A204.1 (cell line): ENCODE measurements at regions not wholly inside any gene's neighbourhood (a gene's known extent, or its start where the extent isn't known, plus 50 kb on each side); places are given as distances from the start of the nearest gene placed in this dataset.
"Not testable (repeated sequence)": the region's sequence is repeated elsewhere in the genome, so short reads cannot be mapped to it uniquely, and the experiment has no call there.

Source experiments
- FAIRE-seq: peaks from 2 replicates; lab custom pipeline; 2012; peaks lifted over from hg19 to GRCh38; lab: Jason Lieb, UNC

GRCh38 chr5:167837127-167837526 is 454.3 kb upstream of the WWC1 start:
- FAIRE-seq: no peak

GRCh38 chr5:167839065-167839464 is 452.4 kb upstream of the WWC1 start:
- no peak for FAIRE-seq

- FAIRE-seq: no peak
Measured at GRCh38 chr5:167840527-167841130, 450.8 kb upstream of the WWC1 start.

DNA sequence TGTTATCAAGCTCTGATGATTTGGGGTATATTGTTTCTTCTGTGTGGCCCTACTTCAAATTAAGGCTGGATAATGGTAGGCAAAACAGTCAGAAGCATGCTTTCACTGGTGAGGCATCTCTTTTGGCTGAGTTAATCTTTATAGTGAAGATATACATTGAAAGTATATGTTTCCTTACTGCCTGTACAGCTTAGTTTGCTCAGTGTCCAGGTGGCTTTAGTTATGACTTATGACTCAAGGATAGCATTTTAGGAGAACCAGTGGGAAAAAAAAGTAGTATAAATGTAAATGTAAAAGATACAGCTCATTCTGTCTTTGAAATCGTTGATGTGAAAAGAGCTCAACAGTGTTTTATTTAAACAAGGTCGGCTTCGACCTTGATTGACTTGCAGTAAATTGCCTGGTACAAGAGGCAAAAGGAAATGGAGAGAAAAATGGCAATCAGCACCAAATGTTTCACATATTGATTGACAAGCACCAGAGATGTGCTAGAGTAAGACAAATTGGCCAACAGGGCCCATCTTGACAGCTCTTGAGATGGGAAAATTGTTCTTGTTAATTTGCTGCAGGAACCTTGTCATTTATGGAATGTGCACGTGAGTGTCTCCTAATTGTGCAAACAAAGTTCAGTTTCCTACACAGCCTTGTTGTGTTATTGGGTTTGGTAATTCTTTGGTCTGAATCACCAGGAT is 447.4 kb upstream of the WWC1 start:
- no peak for FAIRE-seq

DNA sequence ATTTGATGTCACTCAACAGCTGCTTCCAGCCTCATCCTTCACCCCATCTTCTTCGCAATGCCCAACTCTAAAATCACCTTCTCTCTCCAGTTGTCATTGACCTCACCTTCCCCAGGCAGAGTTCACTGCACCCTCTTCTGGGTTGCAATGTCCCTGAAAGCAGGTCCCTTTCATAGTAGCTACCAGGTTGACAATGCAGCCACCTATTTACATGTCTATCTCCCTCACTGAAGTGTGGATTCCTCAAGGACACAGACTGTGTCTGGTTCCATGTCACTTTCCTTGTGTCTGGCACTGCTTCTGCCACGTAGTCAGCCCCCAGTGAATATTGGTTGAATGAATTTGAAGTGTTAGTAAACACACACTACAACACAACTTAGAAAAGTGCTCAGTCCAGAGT is 445.5 kb upstream of the WWC1 start:
- FAIRE-seq: no peak

DNA sequence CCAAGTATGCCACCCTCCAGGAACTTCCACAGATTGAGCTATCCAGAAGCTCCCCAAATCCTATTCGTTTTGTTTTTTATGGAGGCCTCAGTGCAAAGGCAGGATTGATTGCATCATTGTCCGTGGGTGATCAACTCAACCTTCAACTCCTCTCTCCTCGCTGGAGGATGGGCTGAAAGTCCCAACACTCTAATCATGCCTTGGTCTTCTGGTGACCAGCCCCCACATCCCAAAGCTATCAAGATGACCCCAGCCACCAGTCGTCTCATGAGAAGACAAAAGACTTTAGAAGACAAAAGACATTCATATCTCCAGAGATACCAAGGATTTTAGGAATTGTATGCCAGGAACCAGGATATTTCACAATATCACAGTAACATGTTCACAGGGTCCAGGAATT is 441.6 kb upstream of the WWC1 start:
- no peak for FAIRE-seq

GRCh38 chr5:167850911-167851310 is 440.5 kb upstream of the WWC1 start:
- FAIRE-seq: no peak

DNA sequence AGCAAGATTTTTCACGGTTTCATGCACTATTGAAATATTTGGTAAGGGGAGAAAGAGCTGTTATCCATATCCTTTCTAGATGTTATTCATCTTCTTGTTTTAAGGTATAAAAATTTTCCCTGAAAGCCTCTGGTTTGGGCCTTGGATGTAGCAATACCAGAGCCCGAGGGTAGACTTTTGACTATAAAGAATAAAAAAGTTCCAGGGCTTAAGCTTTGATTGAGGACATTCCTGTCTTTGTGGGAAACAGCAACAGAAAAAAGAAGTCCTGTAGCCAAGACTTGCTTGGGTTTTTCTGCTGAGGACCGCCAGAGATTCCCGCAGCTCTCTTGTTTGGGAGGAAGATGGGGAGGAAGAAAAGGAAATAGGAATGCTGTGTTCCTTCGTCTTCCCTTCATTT is 440.0 kb upstream of the WWC1 start:
- FAIRE-seq: no peak

DNA sequence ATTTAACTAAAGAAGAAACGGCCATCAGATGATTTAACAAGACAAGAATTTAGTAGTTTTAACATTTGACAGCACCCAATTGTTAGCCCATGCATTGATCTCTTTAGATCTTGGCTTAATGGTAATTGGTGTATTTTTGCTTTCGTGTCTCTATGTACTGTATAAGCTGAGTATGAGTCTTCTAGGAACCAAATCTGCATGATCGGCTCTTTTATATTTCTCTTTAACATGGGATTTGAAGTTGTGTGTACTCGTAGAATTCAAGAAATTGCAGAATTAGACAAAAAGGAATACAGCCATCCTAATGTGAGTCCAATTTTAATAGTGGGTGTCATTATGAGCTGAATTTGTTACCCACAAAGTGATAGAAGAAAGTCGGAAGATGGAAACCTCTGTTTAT is 438.9 kb upstream of the WWC1 start:
- no peak for FAIRE-seq

GRCh38 chr5:167853421-167853820 is 438.0 kb upstream of the WWC1 start:
- FAIRE-seq: no peak

DNA sequence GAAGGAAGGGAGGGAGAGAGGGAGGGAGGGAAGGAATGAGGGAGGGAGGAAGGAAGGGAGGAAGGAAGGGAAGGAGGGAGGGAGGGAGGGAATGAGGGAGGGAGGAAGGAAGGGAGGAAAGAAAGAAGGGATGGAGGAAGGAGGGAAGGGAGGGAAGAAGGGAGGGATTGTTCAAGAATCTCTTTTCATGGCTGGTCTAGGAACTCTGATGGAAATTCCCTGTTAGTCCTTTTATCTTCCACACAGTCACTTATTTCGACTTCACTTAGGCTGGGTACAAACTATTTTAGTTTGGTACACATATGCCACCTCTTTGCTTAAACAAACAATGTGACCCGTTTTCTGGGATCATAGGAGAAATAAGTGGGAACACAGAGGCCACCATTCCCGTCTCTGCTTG is 435.6 kb upstream of the WWC1 start:
- FAIRE-seq: no peak

- FAIRE-seq: no peak
Measured at GRCh38 chr5:167857321-167857720, 434.1 kb upstream of the WWC1 start.

GRCh38 chr5:167858186-167858855 is 433.1 kb upstream of the WWC1 start:
- FAIRE-seq: not testable (repeated sequence)

GRCh38 chr5:167861129-167861927 is 430.1 kb upstream of the WWC1 start:
- FAIRE-seq: no peak

DNA sequence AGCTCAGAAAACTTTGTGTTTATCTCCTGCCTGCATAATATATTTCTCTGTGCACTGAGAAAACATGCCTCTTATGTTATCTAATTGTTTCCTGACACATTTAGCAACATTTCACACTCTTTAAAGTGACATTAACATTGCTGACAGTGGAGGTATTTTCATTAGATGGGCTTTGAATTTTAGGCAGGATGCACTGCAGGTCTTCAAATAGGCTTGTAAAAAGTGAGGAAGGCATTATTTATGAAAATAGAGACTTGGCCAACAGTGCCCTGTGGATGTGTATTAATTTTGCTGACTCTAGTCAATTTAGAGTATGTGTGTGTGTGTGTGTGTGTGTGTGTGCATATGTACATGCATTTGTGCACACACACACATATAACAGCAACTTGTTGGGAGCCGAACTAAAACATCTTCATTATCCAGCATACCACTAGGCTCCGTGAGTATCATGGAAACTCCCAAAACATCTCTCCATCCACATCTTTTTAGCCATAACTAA is 429.5 kb upstream of the WWC1 start:
- no peak for FAIRE-seq

- no peak for FAIRE-seq
Measured at GRCh38 chr5:167863883-167864282, 427.6 kb upstream of the WWC1 start.

DNA sequence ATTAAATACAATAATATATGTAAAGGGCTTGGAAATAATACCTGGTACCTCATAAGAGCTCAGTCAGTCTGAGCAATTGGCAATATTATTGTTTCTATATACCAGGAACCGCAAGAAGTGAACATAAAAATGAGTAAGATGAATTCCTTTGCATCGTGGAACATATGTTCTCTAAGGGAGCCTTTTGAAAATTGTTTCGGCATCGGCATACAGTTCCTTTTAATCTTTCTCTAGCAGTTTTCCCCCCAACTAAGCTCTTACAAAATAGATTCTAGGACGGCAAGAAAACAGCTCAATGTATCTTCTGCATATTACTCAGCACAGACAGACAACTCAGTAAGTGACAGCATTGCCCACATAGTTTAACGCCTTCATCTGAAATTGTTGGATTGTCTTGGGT is 426.6 kb upstream of the WWC1 start:
- no peak for FAIRE-seq

GRCh38 chr5:167866797-167867196 is 424.6 kb upstream of the WWC1 start:
- FAIRE-seq: no peak

- FAIRE-seq: no peak
Measured at GRCh38 chr5:167867281-167867680, 424.2 kb upstream of the WWC1 start.

- no peak for FAIRE-seq
Measured at GRCh38 chr5:167869125-167869524, 422.3 kb upstream of the WWC1 start.

DNA sequence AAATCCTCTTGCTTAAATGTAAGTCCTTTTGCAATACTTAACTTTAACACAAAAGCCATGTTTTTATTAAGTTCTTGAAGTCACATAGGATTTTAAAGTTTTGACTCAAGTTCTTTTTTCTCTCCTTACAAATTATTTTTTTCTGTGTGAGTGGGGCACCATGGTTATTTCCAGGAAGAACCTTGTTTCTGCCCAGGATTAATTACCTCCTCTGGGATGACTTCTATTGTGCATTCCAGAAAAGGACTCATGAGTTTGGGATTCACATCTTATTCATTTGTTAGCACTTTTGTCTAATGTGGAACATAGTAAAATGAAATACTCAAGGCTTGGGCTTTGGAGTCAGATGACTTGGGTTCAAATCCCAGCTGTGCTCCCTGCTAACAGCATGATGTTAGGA is 421.4 kb upstream of the WWC1 start:
- FAIRE-seq: no peak

GRCh38 chr5:167871091-167871490 is 420.4 kb upstream of the WWC1 start:
- FAIRE-seq: no peak

DNA sequence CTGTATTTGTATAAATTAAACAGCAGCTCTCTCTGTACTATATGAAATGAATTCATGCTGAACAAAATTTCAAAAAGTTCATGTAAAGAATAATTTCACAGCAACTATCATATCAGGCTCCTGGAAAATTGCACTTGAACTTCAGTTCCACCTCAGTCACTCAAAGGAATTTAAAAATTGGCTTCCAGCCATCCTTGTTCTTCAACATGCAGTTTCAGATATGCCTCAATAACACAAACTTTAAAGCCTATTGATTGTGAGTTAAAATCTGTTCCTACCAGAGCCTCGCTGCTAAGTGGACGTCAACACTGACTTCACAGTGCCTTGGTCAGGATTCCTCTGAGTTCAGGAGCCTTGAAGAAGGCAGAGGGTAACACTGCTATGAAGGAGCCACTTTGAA is 418.7 kb upstream of the WWC1 start:
- FAIRE-seq: no peak
